ENCODE measurements at regions not wholly inside any gene's neighbourhood (a gene's known extent, or its start where the extent isn't known, plus 50 kb on each side); places are given as distances from the start of the nearest gene placed in this dataset.

GRCh38 chr13:89856512-89856911 lies 1491.0 kb upstream of the MIR17HG start (continued):
- TF ChIP-seq CTCF (IDR thresholded peaks at IDR 0.05; ENCODE audit: low read depth, low read length, missing input control), result no peak
- TF ChIP-seq YY1 (IDR thresholded peaks at IDR 0.05), result no peak
- no peak for TF ChIP-seq ZBTB33 (IDR thresholded peaks at IDR 0.05)
- no peak for TF ChIP-seq RAD21 (IDR thresholded peaks at IDR 0.05)
- TF ChIP-seq GABPA (IDR thresholded peaks at IDR 0.05 in 1 of 2, conservative IDR thresholded peaks at IDR 0.05 in 1 of 2), result no peak
- TF ChIP-seq EGR1 (IDR thresholded peaks at IDR 0.05; ENCODE audit: low read depth in 2 of 2), result no peak
- TF ChIP-seq MAX (IDR thresholded peaks at IDR 0.05), result no peak
- no peak for TF ChIP-seq NR2F2 (IDR thresholded peaks at IDR 0.05)

- no peak for DNase-seq (ENCODE audit: low spot score)
- Histone ChIP-seq H3K9ac (ENCODE audit: low read depth in 1 of 2, low read length in 2 of 2) (no peak overlapping the region), H3K36me3 (ENCODE audit: control insufficient read depth in 4 of 4, insufficient read depth in 3 of 4, low read depth in 1 of 4, low read length in 3 of 4) (no peaks in the 10 kb centered on the region), H3K4me3 (ENCODE audit: low read depth in 1 of 3, low read length in 3 of 3) (no peak overlapping the region), H3K9me3 (ENCODE audit: control insufficient read depth in 4 of 4, low read length in 3 of 4) (no peaks in the 10 kb centered on the region), H3K27ac (ENCODE audit: low read depth in 1 of 2, low read length in 2 of 2) (no peak overlapping the region), H3K4me1 (ENCODE audit: control insufficient read depth in 4 of 4, insufficient read depth in 4 of 4, low read length in 3 of 4) (no peaks in the 10 kb centered on the region), H3K27me3 (ENCODE audit: control insufficient read depth in 4 of 4, insufficient read depth in 4 of 4, low read length in 3 of 4) (no peaks in the 10 kb centered on the region)
- TF ChIP-seq MAX (IDR thresholded peaks at IDR 0.05), result no peak
- WGBS, result 69% methylated on average over 3 of the region's 3 CpGs
Observed at GRCh38 chr13:89857502-89857901, 1490.0 kb upstream of the MIR17HG start.

- Histone ChIP-seq H3K9ac (ENCODE audit: low read depth in 1 of 2, low read length in 2 of 2) (no peak overlapping the region), H3K4me3 (ENCODE audit: low read depth in 1 of 3, low read length in 3 of 3) (no peak overlapping the region), H3K9me3 (ENCODE audit: control insufficient read depth in 4 of 4, low read length in 3 of 4) (no peaks in the 10 kb centered on the region), H3K27me3 (ENCODE audit: control insufficient read depth in 4 of 4, insufficient read depth in 4 of 4, low read length in 3 of 4) (no peaks in the 10 kb centered on the region), H3K4me1 (ENCODE audit: control insufficient read depth in 4 of 4, insufficient read depth in 4 of 4, low read length in 3 of 4) (no peaks in the 10 kb centered on the region), H3K36me3 (ENCODE audit: control insufficient read depth in 4 of 4, insufficient read depth in 3 of 4, low read depth in 1 of 4, low read length in 3 of 4) (no peaks in the 10 kb centered on the region), H3K27ac (ENCODE audit: low read depth in 1 of 2, low read length in 2 of 2) (no peak overlapping the region)
- TF ChIP-seq HNF4A (conservative IDR thresholded peaks at IDR 0.05), result no peak
- TF ChIP-seq YY1 (IDR thresholded peaks at IDR 0.05), result no peak
- no peak for TF ChIP-seq FOXA1 (IDR thresholded peaks at IDR 0.05)
- TF ChIP-seq SP1 (IDR thresholded peaks at IDR 0.05), result no peak
- TF ChIP-seq ZBTB33 (IDR thresholded peaks at IDR 0.05), result no peak
- TF ChIP-seq RAD21 (IDR thresholded peaks at IDR 0.05), result no peak
- TF ChIP-seq EGR1 (IDR thresholded peaks at IDR 0.05; ENCODE audit: low read depth in 2 of 2), result no peak
- TF ChIP-seq NR2F2 (IDR thresholded peaks at IDR 0.05), result no peak
- WGBS, result 90% methylated on average over 13 of the region's 13 CpGs
- no peak for DNase-seq (ENCODE audit: low spot score)
Observed at GRCh38 chr13:89862011-89862690, 1485.3 kb upstream of the MIR17HG start.

Measured in liver (tissue), 8 donors.